SJSA1 (cell line): ENCODE measurements at regions not wholly inside any gene's neighbourhood (a gene's known extent, or its start where the extent isn't known, plus 50 kb on each side); places are given as distances from the start of the nearest gene placed in this dataset.

Experiments
- DNase-seq, 2 experiments: peaks; one replicate each; pipeline ENCODE4 v3.0.0-alpha.2; 2015 to 2020; ENCODE audit warnings: low spot score in 2 of 2, low read depth in 1 of 2
- H3K27ac ChIP-seq: fragments of 250-450 bp; sonication (Bioruptor Pico); 2 replicates; pipeline ENCODE4 v1.5.1; 2020; ENCODE audit warnings: mild to moderate bottlenecking, moderate library complexity
- H3K27me3 ChIP-seq: fragments of 250-450 bp; sonication (Bioruptor Pico); replicated peaks from 2 replicates; pipeline ENCODE4 v1.5.1; 2020; ENCODE audit warnings: mild to moderate bottlenecking, moderate library complexity
- H3K36me3 ChIP-seq: fragments of 250-450 bp; sonication (Bioruptor Pico); 2 replicates; pipeline ENCODE4 v1.5.1; 2020; ENCODE audit warnings: mild to moderate bottlenecking
- H3K4me1 ChIP-seq: fragments of 250-450 bp; sonication (Bioruptor Pico); replicated peaks from 2 replicates; pipeline ENCODE4 v1.6.1; 2021; ENCODE audit warnings: mild to moderate bottlenecking
- H3K4me3 ChIP-seq: fragments of 250-450 bp; sonication (Bioruptor Pico); 2 replicates; pipeline ENCODE4 v1.5.1; 2020; ENCODE audit warnings: mild to moderate bottlenecking
- H3K9me3 ChIP-seq: fragments of 250-450 bp; sonication (Bioruptor Pico); replicated peaks from 2 replicates; pipeline ENCODE4 v1.5.1; 2020; ENCODE audit warnings: mild to moderate bottlenecking

- no peak overlapping the region for H3K4me3 ChIP-seq
- DNase-seq: no peak
- no peak overlapping the region for H3K27ac ChIP-seq
- no peaks in the 10 kb centered on the region for H3K9me3 ChIP-seq
- no peaks in the 10 kb centered on the region for H3K27me3 ChIP-seq
- no peaks in the 10 kb centered on the region for H3K4me1 ChIP-seq
- H3K36me3 ChIP-seq: no peaks in the 10 kb centered on the region
Measured at GRCh38 chrX:45689971-45690370, 489.3 kb upstream of the DIPK2B start.

- H3K27me3 ChIP-seq: no peaks in the 10 kb centered on the region
- no peak overlapping the region for H3K27ac ChIP-seq
- no peak for DNase-seq
Measured at GRCh38 chrX:45683914-45684313, 483.2 kb upstream of the DIPK2B start.

GRCh38 chrX:45681891-45682290 is 481.2 kb upstream of the DIPK2B start:
- Histone ChIP-seq H3K27ac (no peak overlapping the region), H3K4me1 (no peaks in the 10 kb centered on the region), H3K4me3 (no peak overlapping the region), H3K27me3 (no peaks in the 10 kb centered on the region), H3K9me3 (no peaks in the 10 kb centered on the region), H3K36me3 (no peaks in the 10 kb centered on the region)
- no peak for DNase-seq

More at GRCh38 chrX:45683914-45684313, 483.2 kb upstream of the DIPK2B start:
- Histone ChIP-seq H3K4me3 (no peak overlapping the region), H3K4me1 (no peaks in the 10 kb centered on the region), H3K36me3 (no peaks in the 10 kb centered on the region), H3K9me3 (no peaks in the 10 kb centered on the region)

- Histone ChIP-seq H3K27ac (no peak overlapping the region), H3K4me3 (no peak overlapping the region), H3K9me3 (no peaks in the 10 kb centered on the region), H3K36me3 (no peaks in the 10 kb centered on the region), H3K4me1 (peaks cover 10% of the 10 kb centered on the region), H3K27me3 (no peaks in the 10 kb centered on the region)
- no peak for DNase-seq
Measured at GRCh38 chrX:45669715-45670340, 469.2 kb upstream of the DIPK2B start.

- peak; percentile 20 to 41 for DNase-seq
- H3K4me3 ChIP-seq: no peak overlapping the region
- H3K4me1 ChIP-seq: peaks cover 10% of the 10 kb centered on the region
- no peak overlapping the region; the same call in 1 of the 2 replicates for H3K27ac ChIP-seq
- H3K27me3 ChIP-seq: no peaks in the 10 kb centered on the region
- H3K36me3 ChIP-seq: no peaks in the 10 kb centered on the region
- H3K9me3 ChIP-seq: no peaks in the 10 kb centered on the region
Measured at GRCh38 chrX:45668686-45669443, 468.2 kb upstream of the DIPK2B start.

- H3K4me3 ChIP-seq: no peak overlapping the region
- H3K27me3 ChIP-seq: no peaks in the 10 kb centered on the region
- peaks cover 10% of the 10 kb centered on the region for H3K4me1 ChIP-seq
- H3K27ac ChIP-seq: no peak overlapping the region
- no peak for DNase-seq
- no peaks in the 10 kb centered on the region for H3K36me3 ChIP-seq
- no peaks in the 10 kb centered on the region for H3K9me3 ChIP-seq
Measured at GRCh38 chrX:45667666-45668065, 467.0 kb upstream of the DIPK2B start.

- H3K4me3 ChIP-seq: no peak overlapping the region
- H3K27ac ChIP-seq: no peak overlapping the region
- no peaks in the 10 kb centered on the region for H3K9me3 ChIP-seq
- DNase-seq: no peak
- H3K27me3 ChIP-seq: no peaks in the 10 kb centered on the region
- H3K4me1 ChIP-seq: peaks cover 10% of the 10 kb centered on the region
- no peaks in the 10 kb centered on the region for H3K36me3 ChIP-seq
Measured at GRCh38 chrX:45664727-45665290, 464.1 kb upstream of the DIPK2B start.

- H3K4me1 ChIP-seq: no peaks in the 10 kb centered on the region
- DNase-seq: no peak
Measured at GRCh38 chrX:45660477-45660876, 459.8 kb upstream of the DIPK2B start.

GRCh38 chrX:45633419-45633818 is 432.7 kb upstream of the DIPK2B start:
- DNase-seq: no peak
- Histone ChIP-seq H3K4me1 (no peaks in the 10 kb centered on the region), H3K27me3 (no peaks in the 10 kb centered on the region), H3K36me3 (no peaks in the 10 kb centered on the region), H3K9me3 (no peaks in the 10 kb centered on the region), H3K4me3 (no peak overlapping the region), H3K27ac (no peak overlapping the region)

More at GRCh38 chrX:45660477-45660876, 459.8 kb upstream of the DIPK2B start:
- Histone ChIP-seq H3K4me3 (no peak overlapping the region), H3K9me3 (no peaks in the 10 kb centered on the region), H3K27me3 (no peaks in the 10 kb centered on the region), H3K27ac (no peak overlapping the region), H3K36me3 (no peaks in the 10 kb centered on the region)

GRCh38 chrX:45632506-45632905 is 431.8 kb upstream of the DIPK2B start:
- no peak overlapping the region for H3K27ac ChIP-seq
- no peak for DNase-seq
- no peaks in the 10 kb centered on the region for H3K27me3 ChIP-seq
- H3K9me3 ChIP-seq: no peaks in the 10 kb centered on the region
- H3K36me3 ChIP-seq: no peaks in the 10 kb centered on the region
- no peaks in the 10 kb centered on the region for H3K4me1 ChIP-seq
- H3K4me3 ChIP-seq: no peak overlapping the region

GRCh38 chrX:45630078-45630477 is 429.4 kb upstream of the DIPK2B start:
- Histone ChIP-seq H3K4me1 (no peaks in the 10 kb centered on the region), H3K36me3 (no peaks in the 10 kb centered on the region), H3K27me3 (no peaks in the 10 kb centered on the region), H3K9me3 (no peaks in the 10 kb centered on the region), H3K4me3 (no peak overlapping the region), H3K27ac (no peak overlapping the region)
- DNase-seq: no peak

- no peaks in the 10 kb centered on the region for H3K9me3 ChIP-seq
- no peak overlapping the region for H3K4me3 ChIP-seq
- H3K4me1 ChIP-seq: peaks cover 7% of the 10 kb centered on the region
- no peaks in the 10 kb centered on the region for H3K36me3 ChIP-seq
- no peaks in the 10 kb centered on the region for H3K27me3 ChIP-seq
- H3K27ac ChIP-seq: no peak overlapping the region
- DNase-seq: no peak
Measured at GRCh38 chrX:45628041-45628440, 427.4 kb upstream of the DIPK2B start.

GRCh38 chrX:45623266-45623665 is 422.6 kb upstream of the DIPK2B start:
- H3K4me1 ChIP-seq: peaks cover 24% of the 10 kb centered on the region
- H3K9me3 ChIP-seq: no peaks in the 10 kb centered on the region
- H3K36me3 ChIP-seq: no peaks in the 10 kb centered on the region
- no peak overlapping the region for H3K4me3 ChIP-seq
- no peaks in the 10 kb centered on the region for H3K27me3 ChIP-seq
- peak overlapping the region; percentile 71 for H3K27ac ChIP-seq
- peak in 1 of 2 experiments; percentile 35 for DNase-seq

- Histone ChIP-seq H3K27me3 (no peaks in the 10 kb centered on the region), H3K27ac (0 out of 2 replicates have a peak overlapping the region, but pooled peaks have one; percentile 17), H3K4me3 (no peak overlapping the region), H3K4me1 (peaks cover 24% of the 10 kb centered on the region), H3K9me3 (no peaks in the 10 kb centered on the region), H3K36me3 (no peaks in the 10 kb centered on the region)
- DNase-seq: no peak
Measured at GRCh38 chrX:45622538-45622937, 421.9 kb upstream of the DIPK2B start.
